SK-N-SH (cell line): ENCODE measurements at regions not wholly inside any gene's neighbourhood (a gene's known extent, or its start where the extent isn't known, plus 50 kb on each side); places are given as distances from the start of the nearest gene placed in this dataset.

Source experiments
- CTCF ChIP-seq: fragments of 200-600 bp; sonication (generic); IDR thresholded peaks from 2 replicates; pipeline ENCODE4 v1.6.1; 2017; ENCODE audit warnings: antibody characterized with exemption, mild to moderate bottlenecking, moderate library complexity
- EP300 ChIP-seq, 2 experiments: IDR thresholded peaks; 2 replicates each; pipeline versions ENCODE4 v1.4.0 to v1.6.1; 2012; ENCODE audit warnings: borderline replicate concordance in 1 of 2, low read depth in 1 of 2, low read length in 1 of 2
- GABPA ChIP-seq: IDR thresholded peaks from 2 replicates; pipeline ENCODE4 v1.4.0; 2012; ENCODE audit warnings: low read depth, mild to moderate bottlenecking
- NRF1 ChIP-seq: IDR thresholded peaks from 2 replicates; pipeline ENCODE4 v1.6.1; 2012; ENCODE audit warnings: low read depth, mild to moderate bottlenecking, low read length
- PBX3 ChIP-seq: IDR thresholded peaks from 2 replicates; pipeline ENCODE4; 2012
- REST ChIP-seq: IDR thresholded peaks from 2 replicates; pipeline ENCODE4 v1.6.1; 2012; ENCODE audit warnings: mild to moderate bottlenecking, low read depth, low read length, moderate library complexity
- USF2 ChIP-seq: fragments of 150-350 bp; IDR thresholded peaks from 2 replicates; pipeline ENCODE4 v1.6.1; 2017; ENCODE audit warnings: antibody characterized with exemption, low read length, low read depth, borderline replicate concordance
- YY1 ChIP-seq: IDR thresholded peaks from 2 replicates; pipeline ENCODE4 v1.4.0; 2012; ENCODE audit warnings: low read depth, mild to moderate bottlenecking

GRCh38 chr4:181162266-181162665, 1080.9 kb upstream of the TENM3 start:
- TF ChIP-seq EP300 (IDR thresholded peaks at IDR 0.05; ENCODE audit: borderline replicate concordance in 1 of 2, low read depth in 1 of 2, low read length in 1 of 2): no peak
- no peak for TF ChIP-seq PBX3
- no peak for TF ChIP-seq USF2
- TF ChIP-seq YY1: no peak
- no peak for TF ChIP-seq GABPA
- TF ChIP-seq REST: no peak
- no peak for TF ChIP-seq CTCF
- TF ChIP-seq NRF1: no peak
